ENCODE measurements at regions not wholly inside any gene's neighbourhood (a gene's known extent, or its start where the extent isn't known, plus 50 kb on each side); places are given as distances from the start of the nearest gene placed in this dataset.

- Histone ChIP-seq H3K9me3 (no peaks in the 10 kb centered on the region), H3K36me3 (no peaks in the 10 kb centered on the region), H3K4me1 (no peaks in the 10 kb centered on the region), H3K27me3 (no peaks in the 10 kb centered on the region), H3K27ac (no peak overlapping the region), H3K4me3 (no peak overlapping the region)
- 71 to 80% methylated on average over 4 of the region's 4 CpGs for WGBS, 2 donors (ENCODE audit: low coverage in 1 of 2)
- TF ChIP-seq POLR2AphosphoS5 (IDR thresholded peaks at IDR 0.05) = no peak
- no peak for TF ChIP-seq POLR2A (IDR thresholded peaks at IDR 0.05)
- TF ChIP-seq CTCF (IDR thresholded peaks at IDR 0.05) = no peak
- no peak for TF ChIP-seq EP300 (IDR thresholded peaks at IDR 0.05)
- ATAC-seq = no peak
These were observed 933.9 kb downstream of the DIAPH3 start for GRCh38 chr13:59229861-59230260.

GRCh38 chr13:59230484-59231264 is 933.1 kb downstream of the DIAPH3 start:
- H3K27me3 ChIP-seq = no peaks in the 10 kb centered on the region
- H3K36me3 ChIP-seq = no peaks in the 10 kb centered on the region
- no peak overlapping the region for H3K27ac ChIP-seq
- ATAC-seq = no peak
- TF ChIP-seq POLR2A (IDR thresholded peaks at IDR 0.05) = no peak
- TF ChIP-seq POLR2AphosphoS5 (IDR thresholded peaks at IDR 0.05) = no peak
- TF ChIP-seq CTCF (IDR thresholded peaks at IDR 0.05) = no peak
- TF ChIP-seq EP300 (IDR thresholded peaks at IDR 0.05) = no peak
- no peaks in the 10 kb centered on the region for H3K4me1 ChIP-seq
- no peak overlapping the region for H3K4me3 ChIP-seq
- no peaks in the 10 kb centered on the region for H3K9me3 ChIP-seq
- 84 to 100% methylated on average over 1 to 2 of the region's 2 CpGs for WGBS, 2 donors (ENCODE audit: low coverage in 1 of 2)

GRCh38 chr13:59236309-59236919 is 927.3 kb downstream of the DIAPH3 start:
- H3K9me3 ChIP-seq = no peaks in the 10 kb centered on the region
- H3K4me1 ChIP-seq = no peaks in the 10 kb centered on the region
- TF ChIP-seq EP300 (IDR thresholded peaks at IDR 0.05) (no peak), CTCF (IDR thresholded peaks at IDR 0.05) (no peak), POLR2A (IDR thresholded peaks at IDR 0.05) (no peak), POLR2AphosphoS5 (IDR thresholded peaks at IDR 0.05) (no peak)
- ATAC-seq = no peak
- H3K27me3 ChIP-seq = no peaks in the 10 kb centered on the region
- WGBS, 2 donors (ENCODE audit: low coverage in 1 of 2) = 78 to 96% methylated on average over 3 to 4 of the region's 5 CpGs
- no peak overlapping the region for H3K27ac ChIP-seq
- H3K4me3 ChIP-seq = no peak overlapping the region
- no peaks in the 10 kb centered on the region for H3K36me3 ChIP-seq

GRCh38 chr13:59236944-59237343 is 926.8 kb downstream of the DIAPH3 start:
- H3K27ac ChIP-seq = no peak overlapping the region
- TF ChIP-seq CTCF (IDR thresholded peaks at IDR 0.05) (no peak), POLR2A (IDR thresholded peaks at IDR 0.05) (no peak), EP300 (IDR thresholded peaks at IDR 0.05) (no peak), POLR2AphosphoS5 (IDR thresholded peaks at IDR 0.05) (no peak)
- no peak for ATAC-seq
- no peak overlapping the region for H3K4me3 ChIP-seq
- no peaks in the 10 kb centered on the region for H3K4me1 ChIP-seq
- H3K36me3 ChIP-seq = no peaks in the 10 kb centered on the region
- WGBS, 2 donors (ENCODE audit: low coverage in 1 of 2) = 85 to 90% methylated on average over 1 of the region's 1 CpG
- H3K27me3 ChIP-seq = no peaks in the 10 kb centered on the region
- H3K9me3 ChIP-seq = no peaks in the 10 kb centered on the region

GRCh38 chr13:59247171-59247570 is 916.6 kb downstream of the DIAPH3 start:
- no peak overlapping the region for H3K4me3 ChIP-seq
- TF ChIP-seq POLR2AphosphoS5 (IDR thresholded peaks at IDR 0.05) = no peak
- no peak for TF ChIP-seq POLR2A (IDR thresholded peaks at IDR 0.05)
- no peak for TF ChIP-seq EP300 (IDR thresholded peaks at IDR 0.05)
- TF ChIP-seq CTCF (IDR thresholded peaks at IDR 0.05) = no peak
- H3K4me1 ChIP-seq = no peaks in the 10 kb centered on the region
- ATAC-seq = no peak
- H3K9me3 ChIP-seq = no peaks in the 10 kb centered on the region
- no peaks in the 10 kb centered on the region for H3K27me3 ChIP-seq
- WGBS, 2 donors (ENCODE audit: low coverage in 1 of 2) = 56 to 100% methylated on average over 1 to 3 of the region's 5 CpGs
- no peak overlapping the region for H3K27ac ChIP-seq
- no peaks in the 10 kb centered on the region for H3K36me3 ChIP-seq

Data from gastroesophageal sphincter (tissue), 4 donors.